ENCODE measurements at regions not wholly inside any gene's neighbourhood (a gene's known extent, or its start where the extent isn't known, plus 50 kb on each side); places are given as distances from the start of the nearest gene placed in this dataset.

GRCh38 chr19:31553112-31553845 is 204.0 kb upstream of the TSHZ3 start:
- Histone ChIP-seq H3K9me3 (ENCODE audit: control insufficient read depth, insufficient read depth, low read length) (no peaks in the 10 kb centered on the region), H3K4me3 (ENCODE audit: low read depth, low read length) (no peak overlapping the region), H3K27ac (ENCODE audit: low read depth, low read length) (no peak overlapping the region), H3K27me3 (ENCODE audit: control insufficient read depth, insufficient read depth, low read length) (peaks cover 2% of the 10 kb centered on the region)
- TF ChIP-seq, protein P1, sequence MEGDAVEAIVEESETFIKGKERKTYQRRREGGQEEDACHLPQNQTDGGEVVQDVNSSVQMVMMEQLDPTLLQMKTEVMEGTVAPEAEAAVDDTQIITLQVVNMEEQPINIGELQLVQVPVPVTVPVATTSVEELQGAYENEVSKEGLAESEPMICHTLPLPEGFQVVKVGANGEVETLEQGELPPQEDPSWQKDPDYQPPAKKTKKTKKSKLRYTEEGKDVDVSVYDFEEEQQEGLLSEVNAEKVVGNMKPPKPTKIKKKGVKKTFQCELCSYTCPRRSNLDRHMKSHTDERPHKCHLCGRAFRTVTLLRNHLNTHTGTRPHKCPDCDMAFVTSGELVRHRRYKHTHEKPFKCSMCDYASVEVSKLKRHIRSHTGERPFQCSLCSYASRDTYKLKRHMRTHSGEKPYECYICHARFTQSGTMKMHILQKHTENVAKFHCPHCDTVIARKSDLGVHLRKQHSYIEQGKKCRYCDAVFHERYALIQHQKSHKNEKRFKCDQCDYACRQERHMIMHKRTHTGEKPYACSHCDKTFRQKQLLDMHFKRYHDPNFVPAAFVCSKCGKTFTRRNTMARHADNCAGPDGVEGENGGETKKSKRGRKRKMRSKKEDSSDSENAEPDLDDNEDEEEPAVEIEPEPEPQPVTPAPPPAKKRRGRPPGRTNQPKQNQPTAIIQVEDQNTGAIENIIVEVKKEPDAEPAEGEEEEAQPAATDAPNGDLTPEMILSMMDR (IDR thresholded peaks at IDR 0.05; ENCODE audit: low read depth, low read length) = no peak
- POLR2A ChIA-PET = no interaction called here
- CTCF ChIA-PET = interaction anchor here (1.1 to 1.4 kb wide), 2 partner anchors 499 to 871 kb away, joined by 4 read pairs; no protein-coding TSS in a partner anchor
- DNase-seq (ENCODE audit: low read depth, low spot score) = no peak

GRCh38 chr19:31553846-31554215 is 204.6 kb upstream of the TSHZ3 start:
- Histone ChIP-seq H3K27me3 (ENCODE audit: control insufficient read depth, insufficient read depth, low read length) (peaks cover 2% of the 10 kb centered on the region), H3K4me3 (ENCODE audit: low read depth, low read length) (no peak overlapping the region), H3K9me3 (ENCODE audit: control insufficient read depth, insufficient read depth, low read length) (no peaks in the 10 kb centered on the region), H3K27ac (ENCODE audit: low read depth, low read length) (no peak overlapping the region)
- POLR2A ChIA-PET = no interaction called here
- DNase-seq (ENCODE audit: low read depth, low spot score) = no peak
- CTCF ChIA-PET = no interaction called here
- TF ChIP-seq, protein P1 (IDR thresholded peaks at IDR 0.05; ENCODE audit: low read depth, low read length) = no peak

- TF ChIP-seq, protein P1 (IDR thresholded peaks at IDR 0.05; ENCODE audit: low read depth, low read length) = no peak
- H3K27me3 ChIP-seq (ENCODE audit: control insufficient read depth, insufficient read depth, low read length) = peaks cover 2% of the 10 kb centered on the region
- no peak for DNase-seq (ENCODE audit: low read depth, low spot score)
- H3K27ac ChIP-seq (ENCODE audit: low read depth, low read length) = no peak overlapping the region
- no peak overlapping the region for H3K4me3 ChIP-seq (ENCODE audit: low read depth, low read length)
- ChIA-PET CTCF (no interaction called here), POLR2A (no interaction called here)
- H3K9me3 ChIP-seq (ENCODE audit: control insufficient read depth, insufficient read depth, low read length) = no peaks in the 10 kb centered on the region
Measured at GRCh38 chr19:31554360-31554759, 205.1 kb upstream of the TSHZ3 start.

DNA sequence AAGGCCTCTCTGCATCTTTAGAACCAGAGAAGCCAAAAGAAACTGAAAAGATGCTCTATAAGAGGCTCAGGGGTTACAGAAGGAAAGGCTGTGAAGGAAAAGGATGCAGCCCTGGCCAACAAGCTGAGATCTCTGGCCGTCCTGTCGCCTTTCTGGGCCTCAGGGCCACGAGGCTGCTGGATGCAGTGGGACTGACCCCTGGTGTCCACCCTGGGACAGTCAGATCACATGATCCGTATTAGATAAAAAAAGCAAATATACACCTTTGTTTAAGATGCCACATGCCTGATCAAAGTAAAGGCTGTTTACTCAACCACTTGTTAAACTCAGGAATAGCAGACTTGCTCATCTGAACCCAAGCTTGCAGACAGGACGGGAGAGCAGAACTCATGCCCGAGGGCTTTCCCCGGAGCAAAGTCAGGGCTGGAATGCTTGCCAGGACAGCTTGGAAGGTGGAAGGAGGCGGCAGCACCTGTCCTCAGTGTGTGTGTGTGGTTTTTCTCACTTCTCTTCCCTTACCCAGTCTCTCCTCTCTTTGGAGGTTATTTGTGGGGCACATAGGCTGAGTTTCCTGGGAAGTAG is 206.5 kb upstream of the TSHZ3 start:
- ChIA-PET POLR2A (no interaction called here), CTCF (no interaction called here)
- H3K27ac ChIP-seq (ENCODE audit: low read depth, low read length) = no peak overlapping the region
- H3K4me3 ChIP-seq (ENCODE audit: low read depth, low read length) = no peak overlapping the region
- no peaks in the 10 kb centered on the region for H3K27me3 ChIP-seq (ENCODE audit: control insufficient read depth, insufficient read depth, low read length)
- peaks cover 2% of the 10 kb centered on the region; the same call in 1 of the 2 replicates for H3K9me3 ChIP-seq (ENCODE audit: control insufficient read depth, insufficient read depth, low read length)
- TF ChIP-seq, protein P1 (IDR thresholded peaks at IDR 0.05; ENCODE audit: low read depth, low read length) = no peak
- DNase-seq (ENCODE audit: low read depth, low spot score) = no peak

GRCh38 chr19:31559494-31559893 is 210.3 kb upstream of the TSHZ3 start:
- ChIA-PET CTCF (interaction anchor here (0.7 kb wide), 1 partner anchor 10 kb away, joined by 3 read pairs; no protein-coding TSS in a partner anchor), POLR2A (no interaction called here)
- Histone ChIP-seq H3K9me3 (ENCODE audit: control insufficient read depth, insufficient read depth, low read length) (peaks cover 3% of the 10 kb centered on the region; the same call in 1 of the 2 replicates), H3K4me3 (ENCODE audit: low read depth, low read length) (no peak overlapping the region), H3K27me3 (ENCODE audit: control insufficient read depth, insufficient read depth, low read length) (no peaks in the 10 kb centered on the region), H3K27ac (ENCODE audit: low read depth, low read length) (no peak overlapping the region)
- DNase-seq (ENCODE audit: low read depth, low spot score) = no peak
- TF ChIP-seq, protein P1 (IDR thresholded peaks at IDR 0.05; ENCODE audit: low read depth, low read length) = no peak

Measured in AG04450 (cell line).